OCI-LY1 (cell line): ENCODE measurements at regions not wholly inside any gene's neighbourhood (a gene's known extent, or its start where the extent isn't known, plus 50 kb on each side); places are given as distances from the start of the nearest gene placed in this dataset.

Experiments used
- CTCF ChIP-seq: fragments of 200-600 bp; sonication (generic), shearing (Covaris generic); IDR thresholded peaks from 2 replicates; pipeline ENCODE4 v1.5.1; 2017; ENCODE audit warnings: mild to moderate bottlenecking, antibody characterized with exemption, low read length, moderate library complexity, mixed read lengths
- EZH2 ChIP-seq: fragments of 200-600 bp; sonication (generic), shearing (Covaris generic); IDR thresholded peaks from 2 replicates; pipeline ENCODE4 v1.8.0; 2017; ENCODE audit warnings: borderline replicate concordance, mixed run types, mild to moderate bottlenecking, antibody characterized with exemption, low read length, moderate library complexity, mixed read lengths

- no peak for TF ChIP-seq EZH2
- no peak for TF ChIP-seq CTCF
These were observed 324.0 kb upstream of the MAP3K7 start for GRCh38 chr6:90910893-90911292.
